HG03520 (cell line): ENCODE measurements at regions not wholly inside any gene's neighbourhood (a gene's known extent, or its start where the extent isn't known, plus 50 kb on each side); places are given as distances from the start of the nearest gene placed in this dataset.

Source experiments
- ATAC-seq: cut with Tn5 transposase; IDR thresholded peaks from one replicate; pipeline ENCODE4 v1.9.1; 2021; ENCODE audit warnings: mild to moderate bottlenecking, moderate library complexity; ENCODE audit not compliant: unreplicated experiment

DNA sequence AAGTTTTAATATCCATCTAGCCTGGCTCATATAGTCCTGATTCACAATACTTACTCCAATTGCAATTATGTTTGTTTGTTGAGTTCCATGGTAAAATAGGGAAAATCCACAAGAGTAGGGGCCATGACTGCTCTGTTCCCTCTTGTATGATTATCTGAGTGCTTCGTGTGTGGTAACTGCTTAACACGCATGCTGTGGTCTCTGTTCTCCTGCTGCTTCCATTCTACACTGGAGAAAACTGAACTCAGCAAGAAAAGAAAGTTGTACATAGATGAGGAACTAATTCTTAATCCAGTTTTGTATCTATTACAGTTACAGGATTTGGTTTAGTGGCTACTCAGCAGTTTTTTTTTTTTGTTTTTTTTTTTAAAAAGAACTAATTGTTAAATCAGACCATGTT lies 223.0 kb upstream of the SATB1 start:
- ATAC-seq: no peak

DNA sequence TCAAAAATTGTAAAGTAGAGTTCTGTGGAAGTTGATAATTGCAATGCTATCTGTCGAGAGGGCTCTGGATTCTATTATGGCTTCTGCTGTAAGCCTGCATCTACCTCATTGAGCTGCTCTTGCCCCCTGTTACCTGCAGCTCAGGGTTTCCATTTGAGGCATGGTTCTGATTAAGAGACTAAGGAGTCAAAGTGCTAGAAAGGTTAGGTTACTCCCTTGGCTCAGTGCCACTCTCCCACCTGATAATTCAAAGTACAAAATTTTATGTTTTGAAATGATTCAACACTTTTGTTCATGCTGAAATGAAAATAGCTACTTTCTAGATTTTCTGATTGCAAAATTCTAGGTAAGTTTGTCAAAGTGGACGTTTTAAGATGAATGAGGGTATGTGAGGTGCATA lies 220.5 kb upstream of the SATB1 start:
- no peak for ATAC-seq

DNA sequence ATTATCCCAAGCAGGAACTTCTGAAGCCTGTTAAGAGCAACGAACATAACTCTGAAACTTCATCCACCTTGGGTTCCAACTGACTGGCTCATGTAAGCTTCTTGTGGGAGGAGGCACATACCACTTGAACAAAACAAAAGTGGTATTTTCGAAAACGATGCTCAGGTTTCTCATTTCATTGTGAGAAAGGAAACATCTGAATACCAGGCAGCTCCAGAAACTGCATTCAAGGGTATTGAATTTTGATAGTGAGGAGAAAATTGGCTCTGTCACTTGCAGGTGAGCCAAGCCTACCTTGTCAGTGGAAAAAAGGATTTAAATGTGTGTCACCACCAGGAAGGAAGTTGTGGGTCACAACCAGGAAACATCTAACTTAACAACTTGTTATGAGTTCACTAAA lies 218.1 kb upstream of the SATB1 start:
- no peak for ATAC-seq

DNA sequence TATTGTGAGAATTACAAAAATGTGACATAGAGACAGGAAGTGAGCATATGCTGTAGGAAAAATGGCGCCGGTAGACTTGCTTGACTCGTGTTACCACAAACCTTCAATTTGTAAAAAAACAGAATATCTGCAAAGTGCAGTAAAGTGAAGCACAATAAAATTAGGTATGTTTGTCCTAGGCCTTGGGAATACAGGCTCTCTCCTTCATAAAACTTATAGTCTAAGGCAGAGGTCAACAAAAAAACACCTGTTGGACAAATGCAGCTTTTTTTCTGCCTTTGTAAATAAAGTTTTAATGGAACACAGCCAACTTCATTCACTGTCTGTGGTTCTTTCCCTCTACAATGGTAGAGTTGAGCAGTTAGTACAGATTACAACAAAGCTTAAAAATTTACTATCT lies 216.8 kb upstream of the SATB1 start:
- no peak for ATAC-seq

DNA sequence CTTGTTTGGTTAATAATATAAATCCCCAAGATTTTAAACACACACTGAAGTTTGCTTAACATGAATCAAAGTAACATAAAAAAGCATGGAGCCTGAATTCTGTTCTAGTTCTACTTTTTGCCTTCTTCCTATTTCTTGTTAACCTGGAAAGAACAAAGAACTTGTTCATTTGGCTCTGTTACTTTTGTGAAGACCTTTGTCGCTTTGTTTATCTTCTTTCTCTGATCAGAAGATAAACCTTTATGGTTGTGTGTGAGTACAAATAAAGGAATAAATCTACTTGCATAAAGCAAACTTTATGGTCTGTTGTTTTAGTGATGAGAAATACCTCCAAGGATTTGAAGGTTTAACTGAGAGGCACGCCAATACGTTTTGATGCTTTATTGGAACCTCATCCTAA lies 210.1 kb upstream of the SATB1 start:
- ATAC-seq: no peak

DNA sequence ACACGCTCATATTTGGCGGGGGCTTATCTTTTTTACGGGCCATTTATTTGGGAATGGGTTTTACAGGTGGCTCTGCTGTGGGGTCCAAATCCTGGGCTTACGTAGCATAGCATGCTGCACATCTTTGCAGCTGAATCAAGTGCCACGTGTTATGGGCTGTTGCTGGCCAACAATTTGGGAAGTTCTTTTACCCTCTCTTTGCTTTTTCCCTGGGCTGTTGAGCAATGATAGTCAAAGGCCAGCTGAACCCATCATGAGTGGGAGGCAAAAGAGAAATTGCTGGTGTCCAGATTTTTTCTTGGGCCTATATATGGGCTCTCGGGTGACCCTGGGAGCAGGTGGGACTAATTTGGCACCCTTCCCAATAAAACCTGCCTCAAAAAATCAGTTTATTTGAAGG lies 209.3 kb upstream of the SATB1 start:
- no peak for ATAC-seq

DNA sequence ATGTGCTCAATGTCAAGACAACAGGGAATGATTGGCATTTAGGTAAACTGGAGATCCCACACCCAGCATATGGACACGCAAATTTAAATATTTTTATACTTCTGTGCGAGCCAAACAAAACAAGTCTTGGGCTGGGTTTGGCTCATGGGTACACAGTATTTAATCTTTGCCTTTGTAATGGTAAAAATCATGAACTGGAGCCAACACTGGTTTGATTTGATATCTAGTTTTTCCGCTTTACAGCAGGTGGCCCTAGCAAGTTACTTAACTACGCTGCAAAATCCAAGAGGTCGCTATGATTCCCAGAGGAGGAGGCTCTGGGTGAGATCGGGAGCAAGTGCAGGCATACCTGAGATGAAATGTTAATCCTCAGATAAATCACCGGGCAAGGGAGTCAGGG lies 207.9 kb upstream of the SATB1 start:
- no peak for ATAC-seq

DNA sequence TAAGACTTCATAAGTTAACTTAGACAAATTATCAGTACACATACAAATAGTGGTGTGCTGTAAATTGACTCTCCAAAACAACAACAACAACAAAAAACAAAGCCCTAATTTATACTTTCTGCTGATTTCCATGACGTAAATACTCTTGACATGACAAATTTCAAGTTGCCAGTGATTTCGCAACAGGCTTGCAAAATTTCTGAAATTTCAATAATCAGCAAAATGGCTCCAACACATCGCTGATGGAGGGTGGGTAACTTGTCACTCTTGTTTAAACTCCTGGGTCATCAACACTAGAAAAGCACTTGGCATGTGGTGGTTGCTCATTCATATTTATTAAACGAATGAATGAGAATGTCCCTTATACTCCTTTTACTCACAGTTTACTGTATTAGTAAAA lies 205.2 kb upstream of the SATB1 start:
- ATAC-seq: no peak

DNA sequence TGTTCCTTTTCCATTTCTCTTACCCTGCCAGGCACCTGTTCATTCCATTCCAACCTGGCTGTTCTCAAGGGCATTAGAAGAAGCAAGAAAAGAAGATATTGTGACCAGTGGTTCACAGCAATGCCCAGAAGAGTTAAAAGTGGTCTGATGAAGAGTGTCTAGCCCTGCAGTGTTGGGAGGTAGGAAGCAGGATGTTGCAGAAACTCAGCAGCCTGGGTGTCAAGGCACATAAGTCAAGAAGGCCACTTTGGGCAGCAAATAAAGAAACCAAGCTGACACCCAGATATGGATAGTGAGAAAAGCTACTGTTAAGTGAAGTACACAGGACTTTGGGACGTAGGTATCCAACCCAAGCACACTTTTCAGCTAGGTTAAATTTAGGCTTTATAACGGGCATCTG lies 199.9 kb upstream of the SATB1 start:
- no peak for ATAC-seq

DNA sequence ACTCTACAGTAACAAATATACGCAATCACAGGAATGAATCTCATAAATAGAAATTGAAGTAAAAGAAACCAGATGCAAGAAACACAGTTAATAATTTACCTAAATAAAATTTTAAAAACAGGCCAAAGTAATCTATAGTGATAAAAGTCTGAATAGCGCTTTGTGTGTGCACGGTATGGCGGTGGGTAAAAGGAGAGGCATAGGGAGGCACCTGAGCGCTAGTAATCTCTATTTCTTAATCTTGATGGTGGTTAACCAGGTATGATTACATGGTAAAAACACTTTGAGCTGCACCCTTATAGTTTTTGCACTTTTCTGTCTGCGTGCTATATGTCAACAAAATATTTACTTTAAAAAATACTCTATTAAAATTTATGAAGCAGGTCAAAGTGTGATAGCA lies 198.1 kb upstream of the SATB1 start:
- ATAC-seq: no peak

DNA sequence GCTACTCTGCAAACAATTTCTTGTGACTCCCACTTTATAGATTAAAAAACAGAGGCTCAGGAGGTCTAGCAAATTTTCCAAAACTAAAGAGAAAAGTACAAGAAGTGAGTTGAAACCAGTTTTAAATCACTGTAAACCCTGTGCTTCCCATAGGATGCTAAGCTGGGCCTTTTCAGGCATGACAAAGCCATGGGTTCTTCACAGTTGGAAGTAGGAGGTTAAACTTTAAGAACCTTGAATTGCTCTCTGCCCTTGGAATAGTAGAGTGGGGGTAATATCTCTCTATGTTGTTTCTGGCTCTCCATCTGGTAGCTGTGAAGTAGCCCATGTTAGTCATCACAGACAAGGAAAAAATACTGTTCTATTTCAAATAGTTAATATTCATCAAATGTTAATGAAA lies 193.6 kb upstream of the SATB1 start:
- ATAC-seq: no peak

DNA sequence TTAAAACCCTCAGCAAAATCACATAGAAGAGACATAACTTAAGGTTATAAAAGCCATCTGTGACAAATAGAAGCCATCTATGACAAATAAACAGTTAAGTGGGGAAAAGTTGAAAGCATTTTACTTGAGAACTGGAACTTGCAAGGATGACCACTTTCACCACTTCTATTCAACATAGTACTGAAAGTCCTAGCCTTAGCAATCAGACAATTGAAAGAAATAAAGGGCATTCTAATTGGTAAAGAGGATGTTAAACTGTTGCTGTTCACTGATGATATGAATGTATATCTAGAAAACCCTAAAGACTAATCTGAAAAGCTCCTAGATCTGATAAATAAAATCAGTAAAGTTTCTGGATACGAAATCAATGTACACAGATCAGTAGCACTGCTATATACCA lies 186.9 kb upstream of the SATB1 start:
- ATAC-seq: no peak

DNA sequence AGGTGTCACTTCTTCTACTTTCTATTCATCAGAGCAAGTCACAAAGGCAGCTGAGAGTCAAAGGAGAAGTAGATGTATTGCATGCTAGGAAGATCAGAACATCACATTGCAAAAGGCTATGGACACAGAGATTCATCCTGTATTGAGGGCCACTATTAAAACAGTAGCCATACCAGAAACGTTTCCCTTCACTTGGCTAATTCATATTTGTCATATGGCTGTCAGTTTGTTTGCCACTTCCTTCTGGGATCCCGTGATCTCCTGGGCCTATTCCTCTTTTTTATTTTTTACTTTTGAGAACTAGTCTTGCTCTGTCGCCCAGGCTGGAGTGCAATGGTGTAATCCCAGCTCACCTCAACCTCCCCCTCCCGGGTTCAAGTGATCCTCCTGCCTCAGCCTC lies 184.0 kb upstream of the SATB1 start:
- no peak for ATAC-seq

DNA sequence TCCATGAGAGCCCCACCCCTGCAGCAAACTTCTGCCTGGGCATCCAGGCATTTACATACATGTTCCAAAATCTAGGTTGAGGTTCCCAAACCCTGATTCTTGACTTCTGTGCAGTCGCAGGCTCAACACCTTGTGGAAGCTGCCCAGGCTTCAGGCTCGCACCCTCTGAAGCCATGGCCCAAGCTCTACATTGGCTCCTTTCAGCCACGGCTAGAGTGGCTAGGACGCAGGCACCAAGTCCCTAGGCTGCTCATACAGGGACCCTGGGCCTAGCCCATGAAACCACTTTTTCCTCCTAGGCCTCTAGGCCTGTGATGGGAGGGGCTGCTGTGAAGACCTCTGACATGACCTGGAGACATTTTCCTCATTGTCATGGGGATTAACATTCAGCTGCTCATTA lies 172.8 kb upstream of the SATB1 start:
- ATAC-seq: no peak

DNA sequence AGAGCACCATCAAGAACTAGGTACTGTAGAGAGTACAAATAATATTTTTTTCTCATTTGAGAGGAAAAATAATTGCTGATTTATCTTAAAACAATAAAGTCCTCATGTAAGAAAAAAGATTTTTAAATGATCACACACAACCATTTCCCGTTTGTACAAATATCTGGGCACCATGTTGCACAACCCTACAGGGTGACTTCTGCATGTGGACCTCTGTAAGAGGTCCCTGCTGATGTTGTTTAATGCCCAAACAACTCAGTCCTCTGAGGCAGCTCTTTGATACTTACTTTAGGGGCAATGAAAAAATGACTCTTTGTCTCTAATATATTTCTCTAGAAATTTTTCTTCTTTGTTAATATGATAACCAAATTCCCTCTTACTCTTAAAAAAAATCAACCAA lies 168.1 kb upstream of the SATB1 start:
- no peak for ATAC-seq

DNA sequence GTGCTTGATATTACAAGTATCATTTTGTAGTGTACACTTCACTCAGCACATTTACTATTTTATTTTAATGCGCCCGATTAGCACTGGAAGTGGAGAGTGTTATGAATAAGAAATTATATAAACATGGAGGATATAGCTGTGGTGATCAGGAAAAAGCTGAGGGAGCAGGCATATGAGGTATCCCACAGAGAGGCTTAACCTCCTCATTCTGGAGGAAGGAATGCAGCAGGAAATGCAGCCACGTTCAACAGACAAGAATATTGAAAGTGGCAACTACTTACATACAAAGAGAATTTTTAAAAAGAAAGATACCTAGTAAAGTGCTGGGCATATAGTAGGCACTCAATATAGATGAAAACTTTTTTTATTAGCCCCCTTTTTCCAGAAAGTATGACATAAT lies 166.0 kb upstream of the SATB1 start:
- ATAC-seq: no peak

DNA sequence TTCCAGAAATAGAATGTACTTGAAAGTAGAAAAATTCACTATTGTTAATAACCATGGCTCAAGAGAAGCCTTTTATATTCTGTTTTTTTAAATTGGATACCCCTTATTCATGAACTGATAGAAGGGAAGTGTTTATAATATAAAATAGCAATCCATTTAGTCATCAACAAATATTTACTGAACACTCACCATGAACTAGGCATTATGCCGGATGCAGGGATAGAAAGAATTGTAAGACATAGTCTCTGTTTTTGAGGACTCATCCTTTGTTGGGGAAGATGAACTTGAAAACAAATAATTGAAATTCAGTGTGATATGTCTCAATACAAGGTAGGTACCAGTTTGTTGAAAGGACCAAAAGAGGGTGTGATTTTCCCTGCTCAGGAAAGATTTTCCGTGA lies 160.9 kb upstream of the SATB1 start:
- no peak for ATAC-seq

DNA sequence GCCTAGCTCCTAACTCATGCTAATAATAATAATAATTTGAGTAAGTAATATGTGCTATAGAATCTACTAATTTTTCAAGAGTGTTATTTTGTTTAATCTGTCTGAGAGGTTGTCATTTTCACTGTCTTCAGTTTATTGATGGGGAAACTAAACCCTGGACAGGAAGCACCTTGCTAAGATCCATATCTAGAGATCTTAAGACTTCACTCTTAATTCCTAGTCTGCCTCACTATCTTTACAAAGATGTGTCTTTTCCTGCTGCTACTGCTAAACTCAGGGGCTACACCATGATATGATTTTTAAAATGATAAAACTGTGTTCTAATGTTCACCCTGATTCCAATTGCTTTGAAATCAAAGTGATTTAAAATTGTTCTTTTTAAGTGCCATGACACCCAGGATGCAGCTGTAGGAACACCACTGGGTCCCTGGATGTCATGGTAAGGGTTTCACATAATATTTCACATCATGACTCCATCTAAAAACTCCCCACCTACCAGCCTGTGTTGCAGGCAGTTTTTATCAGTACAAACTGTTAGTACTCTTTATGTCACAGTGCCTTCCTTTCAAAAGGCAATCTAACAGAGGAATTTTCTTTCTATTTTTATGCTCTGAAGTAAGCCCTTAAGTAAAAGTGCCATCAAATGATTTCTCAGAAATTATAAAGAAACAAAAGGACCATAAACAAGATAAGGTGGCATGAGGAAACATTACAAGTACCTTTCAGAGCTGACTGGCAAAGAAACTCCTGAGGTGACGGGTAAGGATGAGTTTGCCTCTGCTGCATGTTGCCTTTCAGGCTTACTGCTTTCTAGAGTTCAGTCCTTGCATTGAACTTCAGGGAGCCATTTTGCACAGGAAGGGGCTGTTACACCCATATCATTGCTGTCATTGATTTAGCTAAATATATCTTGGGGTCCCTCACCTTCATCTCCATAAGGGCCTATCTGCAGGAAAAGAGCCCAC lies 160.1 kb upstream of the SATB1 start:
- ATAC-seq: no peak

DNA sequence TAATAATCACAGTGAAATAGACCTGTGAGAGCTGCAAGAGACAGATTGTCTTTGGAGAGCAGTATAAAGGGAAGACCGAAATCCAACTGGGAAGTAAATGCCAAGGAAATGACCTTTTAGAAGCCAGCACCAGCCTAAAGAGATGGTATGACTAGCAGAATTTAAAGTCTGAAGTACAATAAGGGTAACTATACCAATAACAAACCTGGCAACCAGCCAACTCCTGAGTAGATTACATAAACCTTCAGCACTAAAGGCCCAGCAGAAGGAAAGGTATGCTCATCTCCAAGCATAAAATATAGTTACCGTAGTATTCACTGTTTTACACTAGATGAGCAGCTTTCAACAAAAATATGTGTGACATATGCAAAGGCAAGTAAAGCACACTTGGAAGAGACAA lies 155.1 kb upstream of the SATB1 start:
- no peak for ATAC-seq

DNA sequence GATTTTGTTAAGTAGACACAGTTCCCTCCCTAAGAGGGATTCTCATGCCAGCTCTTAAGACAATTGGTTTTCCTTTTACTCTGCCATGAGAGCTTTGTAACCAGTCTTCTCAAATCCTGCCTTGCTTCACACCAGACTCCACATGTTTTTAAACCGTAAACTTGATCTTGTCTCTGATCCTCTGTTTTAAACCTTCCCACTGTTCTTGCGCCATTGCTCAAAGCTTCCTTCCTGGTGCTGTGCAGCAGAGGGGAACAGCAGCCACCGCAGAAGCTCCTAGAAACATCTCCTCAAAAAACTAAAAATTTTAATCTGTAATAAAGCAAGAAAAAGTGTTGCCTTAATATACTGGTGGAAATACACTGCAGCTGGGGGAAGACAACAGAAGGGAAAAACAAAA lies 154.5 kb upstream of the SATB1 start:
- ATAC-seq: no peak

DNA sequence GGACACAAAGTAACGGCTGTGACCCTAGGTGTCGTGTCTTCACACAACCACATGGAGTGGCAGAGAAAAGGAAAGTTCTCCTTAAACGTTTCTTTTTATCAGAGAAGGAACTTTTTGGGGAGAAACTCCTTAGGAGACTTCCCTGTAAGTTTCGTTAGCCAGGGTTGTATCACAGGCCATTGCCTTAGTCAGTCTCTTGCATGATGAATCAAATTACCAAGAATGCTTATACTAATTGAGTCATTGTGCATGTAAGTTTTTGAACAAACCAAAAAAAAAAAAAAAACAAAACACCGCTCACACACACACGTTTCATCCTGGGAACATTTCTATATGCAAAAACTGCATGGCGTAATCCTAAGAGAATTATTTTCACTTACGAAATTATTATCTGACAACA lies 150.4 kb upstream of the SATB1 start:
- ATAC-seq: no peak

DNA sequence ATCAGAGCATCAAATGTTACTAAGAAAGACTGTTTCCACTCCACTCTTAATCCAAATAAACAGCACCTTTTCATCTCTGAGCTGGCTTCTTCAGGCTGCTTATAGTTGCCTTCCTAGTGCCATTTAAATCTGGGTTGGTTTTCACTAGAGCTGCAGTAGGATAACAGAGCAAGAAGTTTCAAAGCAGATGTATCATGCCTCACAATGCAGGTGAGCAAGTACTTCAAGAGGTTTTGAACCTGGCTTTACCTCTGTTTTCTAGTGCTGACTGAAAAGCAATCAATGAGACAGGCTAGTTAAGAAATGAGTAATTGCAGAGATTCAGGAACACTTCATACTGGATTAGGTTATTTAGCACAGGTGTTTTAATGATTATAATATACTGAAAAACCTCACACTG lies 147.7 kb upstream of the SATB1 start:
- ATAC-seq: no peak

DNA sequence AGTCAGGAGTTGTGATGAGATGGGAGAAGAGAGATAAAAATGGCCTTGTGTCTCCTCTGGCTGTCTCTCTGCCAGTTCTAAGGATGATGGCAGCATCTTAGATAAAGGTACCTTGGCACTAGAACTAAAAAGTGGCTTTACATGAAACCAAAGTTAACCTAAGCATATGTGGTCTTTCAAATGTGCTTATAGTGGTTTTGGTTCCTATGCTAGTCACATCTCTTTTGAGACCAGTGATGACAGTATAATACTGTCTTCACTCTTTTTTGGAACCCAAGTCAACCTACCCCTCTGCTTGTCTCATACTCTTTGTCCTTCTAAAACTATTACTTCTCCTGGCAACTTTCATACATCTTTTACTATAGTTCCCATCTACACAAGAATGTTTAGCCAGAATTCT lies 142.2 kb upstream of the SATB1 start:
- no peak for ATAC-seq
